H9 (cell line): ENCODE measurements at regions not wholly inside any gene's neighbourhood (a gene's known extent, or its start where the extent isn't known, plus 50 kb on each side); places are given as distances from the start of the nearest gene placed in this dataset.

Source experiments
- DNase-seq: peaks from one replicate; pipeline ENCODE4 v3.0.0-alpha.2; 2017
- H2AFZ ChIP-seq: one replicate; pipeline ENCODE4 v1.6.1; 2013; ENCODE audit warnings: mild to moderate bottlenecking, low read length, control low read depth, moderate library complexity
- H2AK5ac ChIP-seq: 2 replicates; pipeline ENCODE4 v1.6.1; 2013; ENCODE audit warnings: low read length, control low read depth, mixed read lengths; ENCODE audit not compliant: insufficient read length
- H2BK120ac ChIP-seq: one replicate; pipeline ENCODE4 v1.6.1; 2013; ENCODE audit warnings: low read depth, mild to moderate bottlenecking, low read length, control low read depth, inconsistent platforms; ENCODE audit not compliant: poor library complexity, severe bottlenecking
- H2BK12ac ChIP-seq: 2 replicates; pipeline ENCODE4 v1.6.1; 2013; ENCODE audit warnings: low read length, control low read depth, mixed read lengths, low read depth; ENCODE audit not compliant: insufficient read length
- H2BK15ac ChIP-seq: 2 replicates; pipeline ENCODE4 v1.6.1; 2013; ENCODE audit warnings: low read depth, low read length, control low read depth
- H2BK20ac ChIP-seq: one replicate; pipeline ENCODE4 v1.6.1; 2013; ENCODE audit warnings: low read depth, mild to moderate bottlenecking, low read length, control low read depth, inconsistent platforms; ENCODE audit not compliant: poor library complexity, severe bottlenecking
- H2BK5ac ChIP-seq: 2 replicates; pipeline ENCODE4 v1.6.1; 2013; ENCODE audit warnings: low read length, control low read depth, mixed read lengths; ENCODE audit not compliant: insufficient read length
- H3K14ac ChIP-seq: 2 replicates; pipeline ENCODE4 v1.6.1; 2013; ENCODE audit warnings: low read length, control low read depth; ENCODE audit not compliant: insufficient read depth
- H3K18ac ChIP-seq: 2 replicates; pipeline ENCODE4 v1.6.1; 2013; ENCODE audit warnings: low read depth, mild to moderate bottlenecking, mixed read lengths, low read length, control low read depth; ENCODE audit not compliant: insufficient read length
- H3K23ac ChIP-seq: 2 replicates; pipeline ENCODE4 v1.6.1; 2013; ENCODE audit warnings: low read length, control low read depth, mixed read lengths, low read depth; ENCODE audit not compliant: insufficient read length
- H3K23me2 ChIP-seq: 2 replicates; pipeline ENCODE4 v1.6.1; 2013; ENCODE audit warnings: low read depth, mild to moderate bottlenecking, mixed read lengths, low read length, control low read depth; ENCODE audit not compliant: insufficient read length, poor library complexity, severe bottlenecking
- H3K27ac ChIP-seq: 2 replicates; pipeline ENCODE4 v1.5.1; 2013; ENCODE audit warnings: low read length, control low read depth, mixed read lengths, low read depth; ENCODE audit not compliant: insufficient read length
- H3K27me3 ChIP-seq: 2 replicates; pipeline ENCODE4 v1.6.1; 2013; ENCODE audit warnings: low read length, control low read depth, inconsistent platforms; ENCODE audit not compliant: insufficient read depth
- H3K4ac ChIP-seq: 2 replicates; pipeline ENCODE4 v1.6.1; 2013; ENCODE audit warnings: low read depth, mild to moderate bottlenecking, control low read depth, inconsistent platforms, low read length, moderate library complexity
- H3K4me1 ChIP-seq: 2 replicates; pipeline ENCODE4 v1.6.1; 2013; ENCODE audit warnings: low read length, control low read depth, inconsistent platforms; ENCODE audit not compliant: insufficient read depth
- H3K4me2 ChIP-seq: 2 replicates; pipeline ENCODE4 v1.6.1; 2013; ENCODE audit warnings: low read length, control low read depth, mixed read lengths; ENCODE audit not compliant: insufficient read length, insufficient read depth
- H3K56ac ChIP-seq: 2 replicates; pipeline ENCODE4 v1.6.1; 2013; ENCODE audit warnings: low read depth, mild to moderate bottlenecking, mixed read lengths, low read length, control low read depth; ENCODE audit not compliant: insufficient read length
- H3K79me1 ChIP-seq: 2 replicates; pipeline ENCODE4 v1.6.1; 2013; ENCODE audit warnings: low read depth, mild to moderate bottlenecking, moderate library complexity, low read length, control low read depth, inconsistent platforms; ENCODE audit not compliant: insufficient read depth, poor library complexity, severe bottlenecking
- H3K79me2 ChIP-seq: 2 replicates; pipeline ENCODE4 v1.6.1; 2013; ENCODE audit warnings: low read length, control low read depth, inconsistent platforms; ENCODE audit not compliant: insufficient read depth
- H3K9ac ChIP-seq: 2 replicates; pipeline ENCODE4 v1.6.1; 2013; ENCODE audit warnings: low read length, control low read depth, mixed read lengths; ENCODE audit not compliant: insufficient read length; ENCODE audit errors: extremely low read depth
- H3K9me3 ChIP-seq: one replicate; pipeline ENCODE4 v1.6.1; 2013; ENCODE audit warnings: low read depth, low read length, inconsistent platforms; ENCODE audit not compliant: control insufficient read depth
- H3T11ph ChIP-seq: one replicate; pipeline ENCODE4 v1.6.1; 2013; ENCODE audit warnings: mild to moderate bottlenecking, low read length, control low read depth, inconsistent platforms
- H4K20me1 ChIP-seq: one replicate; pipeline ENCODE4 v1.6.1; 2013; ENCODE audit not compliant: control insufficient read depth, insufficient read length, insufficient read depth
- H4K5ac ChIP-seq: 2 replicates; pipeline ENCODE4 v1.6.1; 2013; ENCODE audit warnings: low read depth, mild to moderate bottlenecking, mixed read lengths, low read length, control low read depth; ENCODE audit not compliant: insufficient read length
- H4K8ac ChIP-seq: replicated peaks from 2 replicates; pipeline ENCODE4 v1.6.1; 2013; ENCODE audit warnings: low read length, control low read depth, mixed read lengths, low read depth; ENCODE audit not compliant: insufficient read length
- H4K91ac ChIP-seq: 2 replicates; pipeline ENCODE4 v1.6.1; 2013; ENCODE audit warnings: low read depth, mild to moderate bottlenecking, moderate library complexity, mixed read lengths, low read length, control low read depth; ENCODE audit not compliant: insufficient read length
- H3K27ac Mint-ChIP-seq, 3 experiments: 2 replicates in 2 of 3; 3 replicates in 1 of 3; pipeline ENCODE4 v1.8.0; 2020 to 2021; ENCODE audit warnings: mixed read lengths in 3 of 3, mild to moderate bottlenecking in 1 of 3, moderate library complexity in 1 of 3
- H3K27me3 Mint-ChIP-seq: 2 replicates; pipeline ENCODE4 v1.8.0; 2021; ENCODE audit warnings: low read depth, mild to moderate bottlenecking, moderate library complexity, mixed read lengths
- H3K36me3 Mint-ChIP-seq, 3 experiments: 2 replicates in 2 of 3; 3 replicates in 1 of 3; pipeline ENCODE4 v1.8.0; 2020 to 2021; ENCODE audit warnings: low read depth in 3 of 3, mixed read lengths in 3 of 3; ENCODE audit not compliant: insufficient read depth in 1 of 3
- H3K4me1 Mint-ChIP-seq, 2 experiments: 2 replicates each; pipeline ENCODE4 v1.8.0; 2020; ENCODE audit warnings: mixed read lengths in 2 of 2
- H3K4me3 Mint-ChIP-seq, 2 experiments: 2 replicates in 1 of 2; 3 replicates in 1 of 2; pipeline ENCODE4 v1.8.0; 2020 to 2021; ENCODE audit warnings: mild to moderate bottlenecking in 2 of 2, mixed read lengths in 2 of 2, moderate library complexity in 1 of 2
- H3K9me3 Mint-ChIP-seq, 2 experiments: 2 replicates in 1 of 2; 3 replicates in 1 of 2; pipeline ENCODE4 v1.8.0; 2020; ENCODE audit warnings: mild to moderate bottlenecking in 2 of 2, mixed read lengths in 2 of 2, moderate library complexity in 1 of 2
- WGBS: extraction: QIAGEN DNeasy Blood & Tissue Kit; methylation state at CpG from one replicate; pipeline ENCODE4 v1.1.7; 2013; ENCODE audit warnings: missing lambda C conversion rate, low lambda C conversion rate, mixed read lengths; ENCODE audit not compliant: insufficient read length; ENCODE audit errors: extremely low coverage; 5-methylcytosine and 5-hydroxymethylcytosine counted together
- TF ChIP-seq, protein P1 (sequence below): fragments of 200-600 bp; sonication (generic); conservative IDR thresholded peaks from 3 replicates; pipeline ENCODE4 v1.8.0; 2021; ENCODE audit warnings: antibody characterized with exemption, mild to moderate bottlenecking

GRCh38 chr1:217138799-217139466, 415.7 kb upstream of the ESRRG start:
- Histone ChIP-seq H2BK12ac (no peak overlapping the region), H4K8ac (no peak overlapping the region), H3K4me1 (peaks cover 3% of the 10 kb centered on the region; the same call in 1 of the 2 replicates), H3K56ac (no peak overlapping the region), H3K79me2 (no peaks in the 10 kb centered on the region), H3K27me3 (peaks cover 57% of the 10 kb centered on the region), H2BK15ac (no peak overlapping the region), H2AFZ (no peak overlapping the region), H3T11ph (no peak overlapping the region), H2BK5ac (no peak overlapping the region), H4K20me1 (no peaks in the 10 kb centered on the region), H3K79me1 (no peaks in the 10 kb centered on the region), H3K23me2 (peaks cover 50% of the 10 kb centered on the region), H2AK5ac (no peak overlapping the region), H3K18ac (no peak overlapping the region), H3K23ac (no peak overlapping the region), H2BK20ac (no peak overlapping the region), H2BK120ac (no peak overlapping the region), H3K27ac (no peak overlapping the region), H4K5ac (no peak overlapping the region), H3K9ac (no peak overlapping the region), H3K14ac (no peak overlapping the region), H3K4ac (no peak overlapping the region), H3K9me3 (no peaks in the 10 kb centered on the region), H3K4me2 (peak overlapping the region; percentile 81), H4K91ac (no peak overlapping the region)
- peaks cover 53 to 62% of the 10 kb centered on the region in 2 experiments for H3K4me1 Mint-ChIP-seq
- no peak overlapping the region for H3K27ac Mint-ChIP-seq
- WGBS, result no CpG with 5 or more reads among the region's 12 CpGs
- TF ChIP-seq, protein P1, sequence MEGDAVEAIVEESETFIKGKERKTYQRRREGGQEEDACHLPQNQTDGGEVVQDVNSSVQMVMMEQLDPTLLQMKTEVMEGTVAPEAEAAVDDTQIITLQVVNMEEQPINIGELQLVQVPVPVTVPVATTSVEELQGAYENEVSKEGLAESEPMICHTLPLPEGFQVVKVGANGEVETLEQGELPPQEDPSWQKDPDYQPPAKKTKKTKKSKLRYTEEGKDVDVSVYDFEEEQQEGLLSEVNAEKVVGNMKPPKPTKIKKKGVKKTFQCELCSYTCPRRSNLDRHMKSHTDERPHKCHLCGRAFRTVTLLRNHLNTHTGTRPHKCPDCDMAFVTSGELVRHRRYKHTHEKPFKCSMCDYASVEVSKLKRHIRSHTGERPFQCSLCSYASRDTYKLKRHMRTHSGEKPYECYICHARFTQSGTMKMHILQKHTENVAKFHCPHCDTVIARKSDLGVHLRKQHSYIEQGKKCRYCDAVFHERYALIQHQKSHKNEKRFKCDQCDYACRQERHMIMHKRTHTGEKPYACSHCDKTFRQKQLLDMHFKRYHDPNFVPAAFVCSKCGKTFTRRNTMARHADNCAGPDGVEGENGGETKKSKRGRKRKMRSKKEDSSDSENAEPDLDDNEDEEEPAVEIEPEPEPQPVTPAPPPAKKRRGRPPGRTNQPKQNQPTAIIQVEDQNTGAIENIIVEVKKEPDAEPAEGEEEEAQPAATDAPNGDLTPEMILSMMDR, result no peak
- no peaks in the 10 kb centered on the region; a peak in 1 of 7 replicates for H3K36me3 Mint-ChIP-seq
- no peak for DNase-seq
- no peaks in the 10 kb centered on the region for H3K9me3 Mint-ChIP-seq
- peak overlapping the region; percentile 21 to 98 for H3K4me3 Mint-ChIP-seq
- H3K27me3 Mint-ChIP-seq, result peaks cover 99% of the 10 kb centered on the region
